OCI-LY1 (cell line): ENCODE measurements at regions not wholly inside any gene's neighbourhood (a gene's known extent, or its start where the extent isn't known, plus 50 kb on each side); places are given as distances from the start of the nearest gene placed in this dataset.
"Not testable (repeated sequence)": the region's sequence is repeated elsewhere in the genome, so short reads cannot be mapped to it uniquely, and the experiment has no call there.

ENCODE experiments used
- EZH2 ChIP-seq: fragments of 200-600 bp; sonication (generic), shearing (Covaris generic); IDR thresholded peaks from 2 replicates; pipeline ENCODE4 v1.8.0; 2017; ENCODE audit warnings: borderline replicate concordance, mixed run types, mild to moderate bottlenecking, antibody characterized with exemption, low read length, moderate library complexity, mixed read lengths
- TF ChIP-seq, protein P1 (sequence below): fragments of 200-600 bp; sonication (generic), shearing (Covaris generic); IDR thresholded peaks from 2 replicates; pipeline ENCODE4 v1.5.1; 2017; ENCODE audit warnings: mild to moderate bottlenecking, antibody characterized with exemption, low read length, moderate library complexity, mixed read lengths

DNA sequence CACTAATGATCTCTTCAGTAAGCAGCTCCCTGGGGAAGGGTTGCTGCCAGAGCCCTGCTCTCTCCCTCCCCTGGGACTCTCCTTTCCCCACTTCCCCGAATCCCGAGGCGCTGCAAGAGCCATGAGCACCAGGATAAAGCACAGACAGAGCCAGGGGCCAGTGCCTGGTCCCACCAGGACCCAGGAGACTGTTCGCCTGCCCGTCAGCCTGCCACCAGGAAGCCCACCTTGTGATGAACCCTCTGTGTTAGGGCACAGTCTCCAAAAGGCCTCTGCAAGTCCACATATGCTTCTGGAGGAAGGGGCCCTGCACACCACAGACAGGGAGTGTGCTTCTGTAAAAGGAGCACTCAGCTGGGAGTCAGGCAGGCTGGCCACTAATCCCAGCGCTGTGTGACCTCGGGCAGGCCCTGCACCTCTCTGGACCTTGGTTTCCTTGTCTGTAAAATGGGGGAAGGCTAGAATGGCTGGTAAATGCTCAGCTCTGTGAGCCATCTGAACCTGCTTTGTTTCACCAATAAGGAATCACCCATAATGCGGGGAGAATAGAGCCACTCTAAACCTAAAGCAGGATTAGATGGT lies 209.4 kb downstream of the TBC1D2B start:
- TF ChIP-seq, protein P1, sequence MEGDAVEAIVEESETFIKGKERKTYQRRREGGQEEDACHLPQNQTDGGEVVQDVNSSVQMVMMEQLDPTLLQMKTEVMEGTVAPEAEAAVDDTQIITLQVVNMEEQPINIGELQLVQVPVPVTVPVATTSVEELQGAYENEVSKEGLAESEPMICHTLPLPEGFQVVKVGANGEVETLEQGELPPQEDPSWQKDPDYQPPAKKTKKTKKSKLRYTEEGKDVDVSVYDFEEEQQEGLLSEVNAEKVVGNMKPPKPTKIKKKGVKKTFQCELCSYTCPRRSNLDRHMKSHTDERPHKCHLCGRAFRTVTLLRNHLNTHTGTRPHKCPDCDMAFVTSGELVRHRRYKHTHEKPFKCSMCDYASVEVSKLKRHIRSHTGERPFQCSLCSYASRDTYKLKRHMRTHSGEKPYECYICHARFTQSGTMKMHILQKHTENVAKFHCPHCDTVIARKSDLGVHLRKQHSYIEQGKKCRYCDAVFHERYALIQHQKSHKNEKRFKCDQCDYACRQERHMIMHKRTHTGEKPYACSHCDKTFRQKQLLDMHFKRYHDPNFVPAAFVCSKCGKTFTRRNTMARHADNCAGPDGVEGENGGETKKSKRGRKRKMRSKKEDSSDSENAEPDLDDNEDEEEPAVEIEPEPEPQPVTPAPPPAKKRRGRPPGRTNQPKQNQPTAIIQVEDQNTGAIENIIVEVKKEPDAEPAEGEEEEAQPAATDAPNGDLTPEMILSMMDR, result not testable (repeated sequence)
- TF ChIP-seq EZH2, result not testable (repeated sequence)
